IPS-18c (cell line): ENCODE measurements at regions not wholly inside any gene's neighbourhood (a gene's known extent, or its start where the extent isn't known, plus 50 kb on each side); places are given as distances from the start of the nearest gene placed in this dataset.

ENCODE experiments used
- H3K4me3 ChIP-seq: 2 replicates; pipeline ENCODE4 v1.7.0; 2013; ENCODE audit warnings: low read depth, mild to moderate bottlenecking, low read length, moderate library complexity; ENCODE audit not compliant: insufficient read depth
- H3K9me3 ChIP-seq: one replicate; pipeline ENCODE4 v1.6.1; 2013; ENCODE audit warnings: mild to moderate bottlenecking, low read length, moderate library complexity; ENCODE audit not compliant: control insufficient read depth, insufficient read depth

- no peak overlapping the region for H3K4me3 ChIP-seq
Observed at GRCh38 chr10:55310143-55310542, 509.1 kb upstream of the PCDH15 start.

DNA sequence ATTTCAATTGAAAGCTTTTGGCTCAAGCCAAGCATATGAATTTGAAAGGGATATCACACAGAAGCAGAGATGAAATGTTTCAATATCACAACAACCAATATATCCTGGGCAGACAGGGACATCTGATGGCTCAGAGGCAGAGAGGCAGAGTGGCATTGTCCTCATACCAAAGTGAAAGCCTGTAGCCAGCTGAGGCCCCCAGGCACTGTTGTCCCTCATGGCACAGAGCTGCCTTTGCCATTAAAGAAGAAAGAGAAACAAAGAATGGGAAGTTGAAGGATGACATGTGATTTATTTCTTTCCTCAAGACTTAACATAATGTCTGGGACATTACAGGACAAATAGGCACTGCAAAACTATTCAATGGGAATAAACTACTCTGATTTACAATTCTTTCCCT, 504.3 kb upstream of the PCDH15 start:
- Histone ChIP-seq H3K4me3 (no peak overlapping the region), H3K9me3 (no peaks in the 10 kb centered on the region)

More at GRCh38 chr10:55310143-55310542, 509.1 kb upstream of the PCDH15 start:
- no peaks in the 10 kb centered on the region for H3K9me3 ChIP-seq

- no peaks in the 10 kb centered on the region for H3K9me3 ChIP-seq
- H3K4me3 ChIP-seq, result no peak overlapping the region
Observed at GRCh38 chr10:55287346-55287745, 486.3 kb upstream of the PCDH15 start.

DNA sequence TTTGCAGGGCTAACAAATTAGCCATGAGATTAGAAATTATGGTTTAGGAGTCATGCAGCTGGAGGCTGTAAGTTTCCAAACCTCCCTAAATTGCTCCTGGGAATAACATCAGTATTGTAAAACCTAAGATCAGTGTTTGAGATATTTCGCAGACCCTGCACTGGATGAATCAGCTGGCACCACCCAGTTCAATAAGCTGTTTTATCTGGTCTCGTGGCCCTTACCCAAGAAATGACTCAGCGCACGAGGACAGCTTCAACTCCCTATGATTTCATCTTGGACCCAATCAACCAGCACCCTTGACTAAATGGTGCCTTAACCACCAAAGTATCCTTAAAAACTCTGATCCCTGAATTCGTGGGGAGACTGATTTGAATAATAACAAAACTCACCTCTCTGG, 482.0 kb upstream of the PCDH15 start:
- Histone ChIP-seq H3K4me3 (no peak overlapping the region), H3K9me3 (no peaks in the 10 kb centered on the region)

DNA sequence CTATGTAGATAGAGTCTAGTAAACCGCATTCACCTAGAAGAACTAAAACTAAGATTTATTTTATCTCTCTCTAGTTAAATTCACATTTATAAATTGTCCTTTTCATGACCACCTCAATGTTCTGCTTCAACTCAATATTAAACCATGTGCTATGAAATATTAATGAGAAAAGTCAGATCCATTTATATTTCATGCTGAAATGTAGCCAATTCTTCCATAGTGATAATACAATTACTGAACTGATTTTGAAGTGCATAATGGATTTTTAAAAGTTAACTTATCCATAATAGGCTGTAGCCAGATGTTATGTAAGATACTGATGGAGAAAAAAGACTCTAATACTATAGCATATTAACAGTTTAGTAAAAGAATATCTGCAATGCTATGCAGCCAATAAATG, 479.7 kb upstream of the PCDH15 start:
- no peaks in the 10 kb centered on the region for H3K9me3 ChIP-seq
- no peak overlapping the region for H3K4me3 ChIP-seq

DNA sequence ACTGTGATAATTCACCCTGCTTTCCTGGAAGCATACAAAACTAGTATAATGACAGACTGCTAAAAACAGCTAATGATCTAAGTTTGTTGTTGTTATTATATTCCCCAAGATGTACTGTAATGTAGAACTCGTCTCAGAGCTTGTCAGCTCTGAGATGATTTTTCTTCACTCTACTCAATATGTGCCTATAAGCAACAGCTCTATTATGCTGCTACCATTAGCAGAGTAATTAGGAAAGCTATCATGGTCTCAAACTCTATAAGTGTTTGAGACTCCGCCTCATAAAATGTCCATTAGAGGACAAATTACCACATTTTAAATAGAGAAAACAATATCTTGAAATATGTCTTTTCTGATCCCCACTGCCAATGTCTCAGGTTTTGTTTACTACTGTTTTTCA, 476.5 kb upstream of the PCDH15 start:
- no peaks in the 10 kb centered on the region for H3K9me3 ChIP-seq
- H3K4me3 ChIP-seq, result no peak overlapping the region

DNA sequence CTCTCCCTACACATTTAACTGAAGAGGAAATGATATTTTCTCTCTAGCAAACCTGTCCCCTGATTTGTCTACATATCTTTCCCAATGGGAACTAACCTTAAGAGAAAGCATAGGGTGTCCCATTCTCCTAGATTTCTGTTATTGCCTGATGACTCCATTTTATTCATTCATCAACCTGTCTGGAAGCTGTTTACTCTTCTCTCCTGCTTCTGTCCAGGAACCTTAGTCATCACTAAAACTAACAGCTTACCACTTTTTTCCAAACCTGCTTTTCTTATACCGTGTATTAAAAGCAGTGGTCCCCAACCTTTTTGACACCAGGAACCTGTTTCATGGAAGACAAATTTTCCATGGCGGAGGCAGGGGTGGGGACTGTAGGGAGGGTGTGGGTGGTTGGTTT, 473.3 kb upstream of the PCDH15 start:
- H3K4me3 ChIP-seq, result no peak overlapping the region

GRCh38 chr10:55273946-55274345, 472.9 kb upstream of the PCDH15 start:
- H3K4me3 ChIP-seq, result no peak overlapping the region
- H3K9me3 ChIP-seq, result no peaks in the 10 kb centered on the region

More for the DNA sequence above, 473.3 kb upstream of the PCDH15 start:
- no peaks in the 10 kb centered on the region for H3K9me3 ChIP-seq

DNA sequence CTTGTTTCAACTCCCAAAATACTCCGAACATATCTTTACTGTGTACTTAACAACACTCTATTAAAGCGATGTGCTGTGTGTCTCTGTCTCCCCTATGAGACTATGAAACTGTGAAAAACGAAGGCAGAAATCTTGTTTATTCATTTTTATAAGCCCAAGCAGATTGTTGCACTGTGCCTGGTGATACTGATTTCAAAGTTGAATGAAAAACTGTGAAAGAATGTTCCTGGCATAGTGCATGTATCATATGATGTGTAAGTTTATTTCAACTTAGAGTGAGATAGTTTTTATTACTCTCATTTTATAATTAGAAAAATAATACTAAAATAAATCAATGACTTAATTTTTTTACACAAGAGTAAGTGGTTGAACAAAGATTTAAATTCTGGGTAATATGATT, 471.9 kb upstream of the PCDH15 start:
- Histone ChIP-seq H3K9me3 (no peaks in the 10 kb centered on the region), H3K4me3 (no peak overlapping the region)

DNA sequence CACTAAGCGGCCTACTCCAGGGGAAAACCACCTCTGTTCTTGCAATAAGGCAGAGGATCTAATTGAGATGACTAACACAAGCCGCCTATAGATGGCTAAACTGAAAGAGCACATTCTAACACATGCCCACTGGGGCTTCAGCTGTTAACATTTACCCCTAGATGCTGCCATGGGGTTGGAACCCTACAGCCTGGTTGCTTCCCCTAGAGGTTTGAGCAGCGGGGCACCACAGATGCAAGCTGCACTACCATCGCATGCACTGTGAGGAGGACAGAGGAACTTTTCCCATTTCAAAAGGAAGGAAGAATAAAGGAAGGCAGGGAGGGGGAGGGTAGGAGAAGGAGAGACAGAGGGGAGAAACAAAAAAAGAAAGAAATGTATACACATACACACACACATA, 465.8 kb upstream of the PCDH15 start:
- Histone ChIP-seq H3K9me3 (no peaks in the 10 kb centered on the region), H3K4me3 (no peak overlapping the region)

- no peak overlapping the region for H3K4me3 ChIP-seq
- H3K9me3 ChIP-seq, result no peaks in the 10 kb centered on the region
Observed at GRCh38 chr10:55263327-55263726, 462.3 kb upstream of the PCDH15 start.

DNA sequence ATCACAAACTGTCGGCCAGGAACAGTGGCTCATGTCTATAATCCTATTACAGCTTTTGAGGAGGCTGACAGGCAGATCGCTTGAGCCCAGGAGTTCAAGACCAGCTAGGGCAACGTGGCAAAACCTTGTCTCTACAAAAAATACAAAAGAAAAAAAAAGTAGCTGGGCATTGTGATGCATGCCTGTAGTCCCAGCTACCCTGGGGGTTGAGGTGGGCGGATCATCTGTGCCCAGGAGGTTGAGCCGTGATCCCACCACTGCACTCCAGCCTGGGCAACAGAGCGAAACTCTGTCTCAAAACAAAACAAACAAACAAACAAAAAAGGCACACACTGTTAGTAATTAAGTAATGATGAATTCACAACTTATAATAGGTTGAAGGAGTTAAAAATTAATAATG, 441.5 kb upstream of the PCDH15 start:
- Histone ChIP-seq H3K9me3 (no peaks in the 10 kb centered on the region), H3K4me3 (no peak overlapping the region)

- Histone ChIP-seq H3K4me3 (no peak overlapping the region), H3K9me3 (no peaks in the 10 kb centered on the region)
Observed at GRCh38 chr10:55237462-55237861, 436.4 kb upstream of the PCDH15 start.

DNA sequence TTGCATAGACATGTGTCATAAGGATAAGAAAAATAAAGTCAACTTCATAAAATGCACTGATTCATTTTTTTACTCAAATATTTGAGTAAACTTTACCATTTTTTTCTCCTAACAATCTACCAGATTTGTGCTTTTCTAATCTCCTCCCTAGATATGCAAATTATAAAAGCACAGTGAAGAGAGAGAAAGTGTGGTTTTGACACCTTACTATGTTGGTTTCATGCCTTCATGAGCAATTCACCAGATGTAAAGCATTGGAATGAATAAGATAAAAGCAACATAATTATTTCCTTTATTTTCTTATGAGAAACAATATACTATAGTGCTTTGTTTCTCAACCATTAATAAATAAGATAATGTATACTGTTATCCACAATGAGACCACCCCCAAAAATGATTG, 432.5 kb upstream of the PCDH15 start:
- Histone ChIP-seq H3K9me3 (no peaks in the 10 kb centered on the region), H3K4me3 (no peak overlapping the region)

GRCh38 chr10:55233090-55233489, 432.1 kb upstream of the PCDH15 start:
- H3K9me3 ChIP-seq, result no peaks in the 10 kb centered on the region
- H3K4me3 ChIP-seq, result no peak overlapping the region

DNA sequence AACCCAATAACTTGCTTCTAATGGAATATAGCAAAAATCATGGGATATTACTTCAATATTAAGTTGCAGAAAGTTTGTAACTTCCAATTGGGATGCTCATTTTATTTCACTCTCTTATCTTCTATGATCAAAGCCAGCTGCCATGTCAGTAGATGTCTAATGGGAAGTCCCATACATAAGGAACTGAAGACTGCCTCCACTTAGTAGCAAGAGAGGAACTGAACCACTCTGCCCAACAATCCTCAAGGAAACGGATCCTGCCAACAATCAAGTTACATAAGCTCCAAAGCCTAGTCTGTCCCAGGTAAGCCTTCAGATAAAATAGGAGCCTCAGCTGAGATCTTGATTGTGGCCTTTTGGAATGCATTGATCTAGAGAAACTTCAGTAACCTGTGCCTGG, 431.5 kb upstream of the PCDH15 start:
- no peaks in the 10 kb centered on the region for H3K9me3 ChIP-seq
- no peak overlapping the region for H3K4me3 ChIP-seq

GRCh38 chr10:55227967-55228366, 426.9 kb upstream of the PCDH15 start:
- Histone ChIP-seq H3K9me3 (no peaks in the 10 kb centered on the region), H3K4me3 (no peak overlapping the region)

DNA sequence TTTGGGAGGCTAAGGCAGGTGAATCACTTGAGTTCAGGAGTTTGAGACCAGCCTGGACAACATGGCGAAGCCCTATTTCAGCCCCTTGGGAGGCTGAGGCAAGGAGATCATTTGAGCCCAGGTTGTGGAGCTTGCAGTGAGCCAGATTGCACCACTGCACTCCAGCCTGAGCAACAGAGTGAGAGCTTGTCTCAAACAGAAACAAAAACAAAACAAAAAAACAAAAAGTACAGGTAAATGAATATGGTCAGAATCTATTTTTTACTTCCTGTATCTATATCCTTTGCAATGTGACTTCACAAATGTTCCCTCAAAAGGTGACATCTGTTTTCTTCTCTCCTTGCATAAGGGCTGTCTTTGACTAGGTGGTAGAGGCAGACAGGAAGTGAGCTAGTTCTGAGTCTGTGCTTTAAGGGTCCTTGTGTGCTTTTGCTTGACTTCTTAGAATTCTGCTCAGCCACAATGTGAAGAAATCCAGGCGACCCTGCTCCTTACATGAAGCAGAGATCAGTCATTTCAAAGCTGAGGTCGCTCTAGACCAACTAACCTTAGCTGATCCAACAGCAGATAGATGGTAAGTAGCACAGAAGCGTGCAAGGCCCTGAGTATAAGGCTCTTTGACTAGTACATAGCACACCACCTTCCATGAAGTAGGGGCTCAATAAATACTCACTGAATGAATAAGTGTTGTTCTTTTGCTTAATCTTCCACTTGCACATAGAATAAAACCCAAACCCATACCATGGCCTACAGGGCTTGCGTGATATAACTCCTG, 423.2 kb upstream of the PCDH15 start:
- Histone ChIP-seq H3K4me3 (no peak overlapping the region), H3K9me3 (no peaks in the 10 kb centered on the region)

GRCh38 chr10:55223352-55223751, 422.3 kb upstream of the PCDH15 start:
- H3K4me3 ChIP-seq, result no peak overlapping the region
- no peaks in the 10 kb centered on the region for H3K9me3 ChIP-seq
